CD4-positive, alpha-beta T cell (primary cell): ENCODE measurements at regions not wholly inside any gene's neighbourhood (a gene's known extent, or its start where the extent isn't known, plus 50 kb on each side); places are given as distances from the start of the nearest gene placed in this dataset.

Experiments used
- ATAC-seq: fragments of 200-7000 bp; cut with Tn5 transposase; one replicate; pipeline ENCODE4 v1.10.0; 2022; ENCODE audit warnings: mild to moderate bottlenecking; ENCODE audit not compliant: poor library complexity
- CTCF ChIA-PET: fragments of 350-600 bp; sonication (Branson Sonifier 250); formaldehyde crosslinking; loops from one replicate; lab custom pipeline; 2021; ENCODE audit warnings: antibody characterized with exemption, inconsistent platforms; lab: Charles Lee
- POLR2A ChIA-PET: fragments of 350-600 bp; sonication (Branson Sonifier 250); formaldehyde crosslinking; loops from one replicate; lab custom pipeline; 2021; ENCODE audit warnings: antibody characterized with exemption, inconsistent platforms; lab: Charles Lee
- DNase-seq, 14 experiments: peaks; one replicate each; pipeline ENCODE4 v3.0.0-alpha.2; 2013 to 2020; ENCODE audit warnings: mixed read lengths in 2 of 14
- H3K27ac ChIP-seq, 2 donors: one replicate each; pipeline versions ENCODE4 v1.5.1 to v1.7.0; 2013; ENCODE audit warnings: low read length in 2 of 2, low read depth in 1 of 2, mild to moderate bottlenecking in 1 of 2
- H3K27me3 ChIP-seq, 2 experiments: 1 replicate in 1 of 2; 2 replicates in 1 of 2; pipeline versions ENCODE4 v1.6.1 to v1.7.0; 2013; ENCODE audit warnings: low read length in 2 of 2, control low read depth in 1 of 2, mild to moderate bottlenecking in 1 of 2, moderate library complexity in 1 of 2; ENCODE audit not compliant: insufficient read depth in 2 of 2, control insufficient read depth in 1 of 2
- H3K36me3 ChIP-seq: one replicate; pipeline ENCODE4 v1.6.1; 2013; ENCODE audit warnings: low read length, control low read depth; ENCODE audit not compliant: insufficient read depth
- H3K4me1 ChIP-seq: one replicate; pipeline ENCODE4 v1.6.1; 2013; ENCODE audit warnings: low read length, control low read depth; ENCODE audit not compliant: insufficient read depth
- H3K4me3 ChIP-seq: one replicate; pipeline ENCODE4 v1.5.1; 2013; ENCODE audit warnings: mild to moderate bottlenecking, low read length, moderate library complexity
- H3K9me3 ChIP-seq, 2 experiments: 1 replicate in 1 of 2; 2 replicates in 1 of 2; pipeline versions ENCODE4 v1.6.1 to v1.7.0; 2013; ENCODE audit warnings: low read length in 2 of 2, mild to moderate bottlenecking in 2 of 2, control low read depth in 1 of 2, moderate library complexity in 1 of 2; ENCODE audit not compliant: control insufficient read depth in 1 of 2, insufficient read depth in 1 of 2
- H3K27ac Mint-ChIP-seq: one replicate; pipeline ENCODE4 v1.8.0; 2020; ENCODE audit warnings: mixed read lengths
- H3K27me3 Mint-ChIP-seq: one replicate; pipeline ENCODE4 v1.8.0; 2021; ENCODE audit warnings: mixed read lengths
- H3K36me3 Mint-ChIP-seq: one replicate; pipeline ENCODE4 v1.8.0; 2021; ENCODE audit warnings: low read depth, mixed read lengths
- H3K4me1 Mint-ChIP-seq: one replicate; pipeline ENCODE4 v1.8.0; 2021; ENCODE audit warnings: low read depth, mixed read lengths
- H3K4me3 Mint-ChIP-seq: one replicate; pipeline ENCODE4 v1.8.0; 2020; ENCODE audit warnings: mild to moderate bottlenecking, mixed read lengths
- H3K9me3 Mint-ChIP-seq: one replicate; pipeline ENCODE4 v1.8.0; 2020; ENCODE audit warnings: mixed read lengths
- CTCF ChIP-seq: fragments of 200-600 bp; IDR thresholded peaks from one replicate; pipeline ENCODE4 v1.8.0; 2022; ENCODE audit warnings: antibody characterized with exemption, mild to moderate bottlenecking
- intact Hi-C, 2 experiments: fragments of 100-400 bp; cut with DNase I in 1 of 2; cut with micrococcal nuclease in 1 of 2; formaldehyde crosslinking; loops; one replicate each; pipeline versions ENCODE4 v1.15.1 to v1.9.0; 2023 to 2025; cut with DNase I, micrococcal nuclease

GRCh38 chr3:72383230-72383629 lies 465.0 kb downstream of the SHQ1 start:
- Mint-ChIP-seq H3K27me3 (no peaks in the 10 kb centered on the region), H3K27ac (peak overlapping the region; percentile 4), H3K4me1 (peaks cover 95% of the 10 kb centered on the region), H3K4me3 (no peak overlapping the region), H3K36me3 (peaks cover 15% of the 10 kb centered on the region), H3K9me3 (no peaks in the 10 kb centered on the region)
- intact Hi-C loops: no loop called here
- Histone ChIP-seq H3K36me3 (peaks cover 9% of the 10 kb centered on the region), H3K9me3 (no peaks in the 10 kb centered on the region), H3K27me3 (no peaks in the 10 kb centered on the region), H3K4me1 (peaks cover 13% of the 10 kb centered on the region), H3K4me3 (no peak overlapping the region), H3K27ac (no peak overlapping the region)
- no peak for DNase-seq
- ATAC-seq: no peak
- POLR2A ChIA-PET: interaction anchor here (0.6 to 2.4 kb wide), 3 partner anchors 8 to 111 kb away, joined by 3 to 5 read pairs (median 3); no protein-coding TSS in a partner anchor
- CTCF ChIA-PET: interaction anchor here (0.9 kb wide), 1 partner anchor 440 kb away, joined by 3 read pairs; no protein-coding TSS in a partner anchor
- TF ChIP-seq CTCF: no peak

GRCh38 chr3:72382460-72382859 lies 465.8 kb downstream of the SHQ1 start:
- Histone ChIP-seq H3K4me1 (peaks cover 13% of the 10 kb centered on the region), H3K27ac (no peak overlapping the region), H3K4me3 (no peak overlapping the region), H3K36me3 (peaks cover 14% of the 10 kb centered on the region), H3K27me3 (no peaks in the 10 kb centered on the region), H3K9me3 (no peaks in the 10 kb centered on the region)
- ChIA-PET CTCF (no interaction called here), POLR2A (no interaction called here)
- no peak for TF ChIP-seq CTCF
- Mint-ChIP-seq H3K27me3 (no peaks in the 10 kb centered on the region), H3K9me3 (no peaks in the 10 kb centered on the region), H3K27ac (peak overlapping the region; percentile 4), H3K4me3 (no peak overlapping the region), H3K4me1 (peaks cover 88% of the 10 kb centered on the region), H3K36me3 (peaks cover 18% of the 10 kb centered on the region)
- intact Hi-C loops: no loop called here
- DNase-seq: no peak
- ATAC-seq: no peak

GRCh38 chr3:72381584-72381983 lies 466.7 kb downstream of the SHQ1 start:
- peaks cover 18% of the 10 kb centered on the region for H3K36me3 Mint-ChIP-seq
- CTCF ChIA-PET: no interaction called here
- DNase-seq (no peak), ATAC-seq (no peak)
- H3K4me1 Mint-ChIP-seq: peaks cover 80% of the 10 kb centered on the region
- H3K4me3 ChIP-seq: no peak overlapping the region
- TF ChIP-seq CTCF: no peak
- no peaks in the 10 kb centered on the region for H3K9me3 Mint-ChIP-seq
- H3K4me3 Mint-ChIP-seq: no peak overlapping the region
- H3K4me1 ChIP-seq: peaks cover 13% of the 10 kb centered on the region
- no peaks in the 10 kb centered on the region for H3K27me3 Mint-ChIP-seq
- no peaks in the 10 kb centered on the region for H3K9me3 ChIP-seq
- H3K27ac ChIP-seq: no peak overlapping the region
- H3K36me3 ChIP-seq: peaks cover 15% of the 10 kb centered on the region
- POLR2A ChIA-PET: no interaction called here
- H3K27me3 ChIP-seq: no peaks in the 10 kb centered on the region
- intact Hi-C loops: no loop called here
- H3K27ac Mint-ChIP-seq: peak overlapping the region; percentile 4
